A549 (cell line): ENCODE measurements at regions not wholly inside any gene's neighbourhood (a gene's known extent, or its start where the extent isn't known, plus 50 kb on each side); places are given as distances from the start of the nearest gene placed in this dataset.

Experiments used
- ATAC-seq, 2 experiments: fragments of 200-7000 bp in 1 of 2; fragments of >200 bp in 1 of 2; cut with Nextera tagmentation in 1 of 2; cut with Tn5 transposase in 1 of 2; 3 replicates each; pipeline versions ENCODE4 v1.8.0 to v1.9.1; 2018 to 2020; ENCODE audit warnings: mild to moderate bottlenecking in 1 of 2, moderate library complexity in 1 of 2
- CTCF ChIA-PET: fragments of 300-600 bp; sonication (Branson Sonifier 250); formaldehyde crosslinking; extraction: SDS; loops from one replicate; lab custom pipeline; 2021; ENCODE audit warnings: antibody characterized with exemption, inconsistent platforms; lab: Yijun Ruan, JAX
- POLR2A ChIA-PET: fragments of 350-600 bp; formaldehyde crosslinking; extraction: SDS; loops from one replicate; lab custom pipeline; 2021; ENCODE audit warnings: antibody characterized with exemption, inconsistent platforms; lab: Yijun Ruan, JAX
- DNase-seq, 2 experiments: peaks; one replicate each; pipeline versions ENCODE4 v3.0.0 to v3.0.0-alpha.2; 2011 to 2016; ENCODE audit warnings: low read depth in 1 of 2, low spot score in 1 of 2
- FAIRE-seq: peaks from 2 replicates; lab custom pipeline; 2011; peaks lifted over from hg19 to GRCh38; lab: Jason Lieb, UNC
- H3K27ac ChIP-seq, 2 experiments: fragments of >200 bp; sonication (Bioruptor Twin); formaldehyde crosslinking; 3 replicates each; pipeline ENCODE4 v1.5.1; 2016 to 2017
- H3K4me1 ChIP-seq: fragments of >200 bp; sonication (Bioruptor Twin); formaldehyde crosslinking; 3 replicates; pipeline ENCODE4 v1.6.1; 2016
- H3K4me2 ChIP-seq: fragments of >200 bp; sonication (Bioruptor Twin); formaldehyde crosslinking; 3 replicates; pipeline ENCODE4 v1.6.1; 2016
- H3K4me3 ChIP-seq: fragments of >200 bp; sonication (Bioruptor Twin); formaldehyde crosslinking; 3 replicates; pipeline ENCODE4 v1.5.1; 2016
- H3K9me3 ChIP-seq: fragments of >200 bp; sonication (Bioruptor Twin); formaldehyde crosslinking; 3 replicates; pipeline ENCODE4 v1.6.1; 2016
- CBX2 ChIP-seq: fragments of 200-600 bp; sonication (generic); IDR thresholded peaks from 2 replicates; pipeline ENCODE4 v1.6.1; 2016; ENCODE audit warnings: low read depth, mild to moderate bottlenecking, borderline replicate concordance
- CEBPB ChIP-seq, 2 experiments: fragments of >200 bp in 1 of 2; sonication (Bioruptor Twin) in 1 of 2; formaldehyde crosslinking in 1 of 2; IDR thresholded peaks; 2 replicates each; pipeline ENCODE4 v1.6.1; 2012 to 2016
- EHF ChIP-seq: fragments of 250-450 bp; sonication (Bioruptor Pico); IDR thresholded peaks from 2 replicates; pipeline ENCODE4 v1.5.0; 2020; ENCODE audit warnings: mild to moderate bottlenecking
- EHMT2 ChIP-seq: fragments of 200-600 bp; sonication (generic); IDR thresholded peaks from 2 replicates; pipeline ENCODE4 v1.6.1; 2016; ENCODE audit warnings: antibody characterized with exemption, low read depth, mild to moderate bottlenecking, moderate library complexity
- EP300 ChIP-seq, 2 experiments: fragments of >200 bp; sonication (Bioruptor Twin); formaldehyde crosslinking; IDR thresholded peaks; 2 replicates in 1 of 2; 3 replicates in 1 of 2; pipeline ENCODE4 v1.6.1; 2016 to 2017
- FOSB ChIP-seq: fragments of 250-450 bp; sonication (Bioruptor Pico); IDR thresholded peaks from 2 replicates; pipeline ENCODE4 v1.5.0; 2020; ENCODE audit warnings: mild to moderate bottlenecking, moderate library complexity
- GATA3 ChIP-seq: IDR thresholded peaks from 2 replicates; pipeline ENCODE4 v1.6.1; 2012; ENCODE audit warnings: borderline replicate concordance
- HDAC2 ChIP-seq: fragments of 200-600 bp; sonication (generic); IDR thresholded peaks from 2 replicates; pipeline ENCODE4 v1.6.1; 2016
- HOXA7 ChIP-seq: fragments of 250-450 bp; sonication (Bioruptor Pico); IDR thresholded peaks from 2 replicates; pipeline ENCODE4 v1.5.0; 2020; ENCODE audit warnings: mild to moderate bottlenecking, moderate library complexity
- HOXB5 ChIP-seq: fragments of 250-450 bp; sonication (Bioruptor Pico); IDR thresholded peaks from 2 replicates; pipeline ENCODE4 v1.5.0; 2020; ENCODE audit warnings: mild to moderate bottlenecking, moderate library complexity
- JUN ChIP-seq, 2 experiments: fragments of >200 bp; sonication (Bioruptor Twin); formaldehyde crosslinking; IDR thresholded peaks; 2 replicates in 1 of 2; 3 replicates in 1 of 2; pipeline ENCODE4 v1.6.1; 2016 to 2017
- MAFK ChIP-seq: fragments of 450-650 bp; IDR thresholded peaks from 2 replicates; pipeline ENCODE4 v1.6.1; 2014; ENCODE audit not compliant: partially characterized antibody
- MAZ ChIP-seq: fragments of 150-350 bp; IDR thresholded peaks from 2 replicates; pipeline ENCODE4 v1.6.1; 2014; ENCODE audit warnings: antibody characterized with exemption, low read depth, low read length, borderline replicate concordance
- NFE2L2 ChIP-seq: fragments of 150-350 bp; conservative IDR thresholded peaks from 2 replicates; pipeline ENCODE4 v1.6.1; 2014; ENCODE audit warnings: low read length
- NR3C1 ChIP-seq: fragments of >200 bp; sonication (Bioruptor Twin); formaldehyde crosslinking; IDR thresholded peaks from 3 replicates; pipeline ENCODE4 v1.6.1; 2017
- RARB ChIP-seq: fragments of 250-450 bp; sonication (Bioruptor Pico); IDR thresholded peaks from 2 replicates; pipeline ENCODE4 v1.8.0; 2021; ENCODE audit warnings: mild to moderate bottlenecking, moderate library complexity
- RFX5 ChIP-seq: fragments of 450-650 bp; IDR thresholded peaks from 2 replicates; pipeline ENCODE4 v1.7.1; 2014; ENCODE audit warnings: antibody characterized with exemption, mild to moderate bottlenecking, moderate library complexity
- RNF2 ChIP-seq: fragments of 200-600 bp; sonication (generic); IDR thresholded peaks from 2 replicates; pipeline ENCODE4 v1.6.1; 2016; ENCODE audit warnings: low read depth, mild to moderate bottlenecking, antibody characterized with exemption, moderate library complexity, borderline replicate concordance
- ZC3H11A ChIP-seq: fragments of 450-650 bp; IDR thresholded peaks from 2 replicates; pipeline ENCODE4 v1.6.1; 2014; ENCODE audit warnings: antibody characterized with exemption, mild to moderate bottlenecking
- ZFP36 ChIP-seq: fragments of 450-650 bp; IDR thresholded peaks from 2 replicates; pipeline ENCODE4 v1.6.1; 2014; ENCODE audit warnings: borderline replicate concordance; ENCODE audit not compliant: partially characterized antibody
- ZSCAN20 ChIP-seq: fragments of 250-450 bp; sonication (Bioruptor Pico); IDR thresholded peaks from 2 replicates; pipeline ENCODE4 v1.8.0; 2022; ENCODE audit warnings: mild to moderate bottlenecking, moderate library complexity
- WGBS: methylation state at CpG from one replicate; pipeline ENCODE4 v1.1.6; 2017; ENCODE audit errors: missing lambda C conversion rate; 5-methylcytosine and 5-hydroxymethylcytosine counted together
- TF ChIP-seq, protein P1 (sequence below): fragments of 250-450 bp; sonication (Bioruptor Pico); IDR thresholded peaks from 2 replicates; pipeline ENCODE4 v1.5.0; 2021; ENCODE audit warnings: mild to moderate bottlenecking, moderate library complexity, borderline replicate concordance
- TF ChIP-seq, protein P2 (sequence below): IDR thresholded peaks from 2 replicates; pipeline ENCODE4 v1.6.1; 2012
- TF ChIP-seq, protein P3 (sequence below): fragments of >200 bp; sonication (Bioruptor Twin); formaldehyde crosslinking; IDR thresholded peaks from 3 replicates; pipeline ENCODE4 v1.5.1; 2016
- TF ChIP-seq, protein P4 (sequence below): IDR thresholded peaks from 2 replicates; pipeline ENCODE4 v1.6.1; 2012; ENCODE audit warnings: low read depth, borderline replicate concordance
- TF ChIP-seq, protein P5 (sequence below): fragments of >200 bp; sonication (Bioruptor Twin); formaldehyde crosslinking; IDR thresholded peaks from 2 replicates; pipeline ENCODE4 v1.6.1; 2016
- TF ChIP-seq, protein P6 (sequence below): fragments of 150-350 bp; IDR thresholded peaks from 2 replicates; pipeline ENCODE4 v1.6.1; 2014; ENCODE audit warnings: low read depth, mild to moderate bottlenecking, low read length
- TF ChIP-seq, protein P7 (sequence below): fragments of >200 bp; sonication (Bioruptor Twin); formaldehyde crosslinking; IDR thresholded peaks from 3 replicates; pipeline ENCODE4 v1.6.1; 2016

DNA sequence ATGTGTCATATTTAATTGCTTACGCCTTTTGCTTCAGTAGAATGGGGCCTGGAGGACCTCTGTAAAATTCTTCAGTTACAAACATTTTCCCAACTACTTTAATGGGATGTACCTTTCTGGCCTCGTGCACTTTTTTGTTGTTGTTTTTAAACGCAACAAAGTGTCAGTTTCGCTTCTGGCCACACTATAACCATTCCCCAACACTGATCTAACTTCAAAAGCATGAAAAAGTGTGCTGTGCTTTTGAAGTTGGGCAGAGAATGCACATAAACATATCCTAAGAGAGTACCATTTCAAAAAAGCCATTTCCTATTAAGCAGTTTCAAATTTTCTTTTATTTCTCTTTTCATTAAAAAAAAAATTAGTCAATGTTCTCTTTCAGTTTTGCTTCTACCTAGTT is 435.8 kb downstream of the CNTN6 start:
- no peak overlapping the region for H3K4me3 ChIP-seq
- no peak for TF ChIP-seq JUN (IDR thresholded peaks at IDR 0.05)
- TF ChIP-seq HOXA7 (CRISPR knock-in tag) = no peak
- TF ChIP-seq EHMT2 = no peak
- TF ChIP-seq, all 56 proteins: peak for 0
- Histone ChIP-seq H3K9me3 (no peaks in the 10 kb centered on the region), H3K27ac (no peak overlapping the region), H3K4me1 (no peaks in the 10 kb centered on the region), H3K4me2 (no peak overlapping the region)
- FAIRE-seq = no peak
- ChIA-PET CTCF (no interaction called here), POLR2A (no interaction called here)
- WGBS = 3% methylated on average over 4 of the region's 4 CpGs
- ATAC-seq = no peak
- DNase-seq = no peak

DNA sequence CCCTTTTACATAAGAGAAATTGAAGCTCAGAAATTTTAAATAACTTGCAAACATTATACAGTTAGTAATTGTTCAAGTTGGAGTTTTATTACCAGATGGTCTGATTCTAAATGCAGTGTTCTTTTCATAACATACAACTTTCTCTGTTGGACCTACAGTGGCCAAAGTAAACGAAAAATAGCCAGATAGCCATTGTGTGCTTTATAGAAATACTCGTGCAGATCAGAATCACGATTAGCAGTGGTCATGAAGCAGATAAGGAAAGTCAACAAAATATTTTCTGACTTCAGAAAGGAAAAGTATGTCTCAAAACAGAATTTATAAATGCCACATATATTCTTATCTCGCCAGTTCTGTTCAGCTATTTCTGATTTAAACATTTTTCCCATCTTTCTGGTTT is 436.9 kb downstream of the CNTN6 start:
- no peak for TF ChIP-seq JUN (IDR thresholded peaks at IDR 0.05)
- no peak for TF ChIP-seq MAZ
- no peak for TF ChIP-seq HDAC2
- no peak for TF ChIP-seq ZC3H11A
- no peak for TF ChIP-seq RARB (CRISPR knock-in tag)
- TF ChIP-seq ZSCAN20 (CRISPR knock-in tag) = no peak
- no peak for TF ChIP-seq MAFK
- no peak for TF ChIP-seq NFE2L2
- TF ChIP-seq RFX5 = no peak
- TF ChIP-seq ZFP36 = no peak
- no peak for TF ChIP-seq EHF (CRISPR knock-in tag)
- CTCF ChIA-PET = no interaction called here
- H3K4me2 ChIP-seq = no peak overlapping the region
- H3K4me1 ChIP-seq = no peaks in the 10 kb centered on the region
- H3K4me3 ChIP-seq = no peak overlapping the region
- ATAC-seq (no peak), DNase-seq (no peak), FAIRE-seq (no peak)
- no peak overlapping the region for H3K27ac ChIP-seq
- no peaks in the 10 kb centered on the region for H3K9me3 ChIP-seq
- POLR2A ChIA-PET = no interaction called here
- 1% methylated on average over 4 of the region's 4 CpGs for WGBS

DNA sequence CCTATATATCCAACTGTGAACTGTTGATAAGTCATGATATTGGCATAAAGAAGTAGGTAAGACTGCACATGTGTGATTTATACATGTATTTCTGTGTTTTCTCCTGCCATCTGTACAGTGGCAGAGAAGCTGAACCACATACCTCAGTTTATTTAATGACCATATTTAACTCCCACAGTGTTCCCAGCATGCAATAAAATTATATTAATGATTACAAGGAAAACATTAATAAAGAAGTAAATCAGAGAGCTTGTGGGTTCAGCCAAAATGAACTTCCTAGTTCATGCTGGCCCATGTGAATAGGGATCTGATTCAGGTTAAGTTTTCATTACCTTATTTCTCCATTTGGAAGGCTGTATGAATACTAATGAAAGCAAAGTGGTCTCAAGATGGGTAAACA is 439.2 kb downstream of the CNTN6 start:
- no peak overlapping the region for H3K27ac ChIP-seq
- no peak for ATAC-seq
- no peak for DNase-seq
- FAIRE-seq = no peak
- H3K9me3 ChIP-seq = no peaks in the 10 kb centered on the region; the same call in 2 of the 3 replicates
- TF ChIP-seq, protein P1, sequence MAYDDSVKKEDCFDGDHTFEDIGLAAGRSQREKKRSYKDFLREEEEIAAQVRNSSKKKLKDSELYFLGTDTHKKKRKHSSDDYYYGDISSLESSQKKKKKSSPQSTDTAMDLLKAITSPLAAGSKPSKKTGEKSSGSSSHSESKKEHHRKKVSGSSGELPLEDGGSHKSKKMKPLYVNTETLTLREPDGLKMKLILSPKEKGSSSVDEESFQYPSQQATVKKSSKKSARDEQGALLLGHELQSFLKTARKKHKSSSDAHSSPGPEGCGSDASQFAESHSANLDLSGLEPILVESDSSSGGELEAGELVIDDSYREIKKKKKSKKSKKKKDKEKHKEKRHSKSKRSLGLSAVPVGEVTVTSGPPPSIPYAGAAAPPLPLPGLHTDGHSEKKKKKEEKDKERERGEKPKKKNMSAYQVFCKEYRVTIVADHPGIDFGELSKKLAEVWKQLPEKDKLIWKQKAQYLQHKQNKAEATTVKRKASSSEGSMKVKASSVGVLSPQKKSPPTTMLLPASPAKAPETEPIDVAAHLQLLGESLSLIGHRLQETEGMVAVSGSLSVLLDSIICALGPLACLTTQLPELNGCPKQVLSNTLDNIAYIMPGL (CRISPR knock-in tag) = no peak
- TF ChIP-seq, protein P2, sequence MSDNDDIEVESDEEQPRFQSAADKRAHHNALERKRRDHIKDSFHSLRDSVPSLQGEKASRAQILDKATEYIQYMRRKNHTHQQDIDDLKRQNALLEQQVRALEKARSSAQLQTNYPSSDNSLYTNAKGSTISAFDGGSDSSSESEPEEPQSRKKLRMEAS = no peak
- TF ChIP-seq, protein P3, sequence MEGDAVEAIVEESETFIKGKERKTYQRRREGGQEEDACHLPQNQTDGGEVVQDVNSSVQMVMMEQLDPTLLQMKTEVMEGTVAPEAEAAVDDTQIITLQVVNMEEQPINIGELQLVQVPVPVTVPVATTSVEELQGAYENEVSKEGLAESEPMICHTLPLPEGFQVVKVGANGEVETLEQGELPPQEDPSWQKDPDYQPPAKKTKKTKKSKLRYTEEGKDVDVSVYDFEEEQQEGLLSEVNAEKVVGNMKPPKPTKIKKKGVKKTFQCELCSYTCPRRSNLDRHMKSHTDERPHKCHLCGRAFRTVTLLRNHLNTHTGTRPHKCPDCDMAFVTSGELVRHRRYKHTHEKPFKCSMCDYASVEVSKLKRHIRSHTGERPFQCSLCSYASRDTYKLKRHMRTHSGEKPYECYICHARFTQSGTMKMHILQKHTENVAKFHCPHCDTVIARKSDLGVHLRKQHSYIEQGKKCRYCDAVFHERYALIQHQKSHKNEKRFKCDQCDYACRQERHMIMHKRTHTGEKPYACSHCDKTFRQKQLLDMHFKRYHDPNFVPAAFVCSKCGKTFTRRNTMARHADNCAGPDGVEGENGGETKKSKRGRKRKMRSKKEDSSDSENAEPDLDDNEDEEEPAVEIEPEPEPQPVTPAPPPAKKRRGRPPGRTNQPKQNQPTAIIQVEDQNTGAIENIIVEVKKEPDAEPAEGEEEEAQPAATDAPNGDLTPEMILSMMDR = no peak
- no peak for TF ChIP-seq FOSB (CRISPR knock-in tag)
- TF ChIP-seq, protein P4, sequence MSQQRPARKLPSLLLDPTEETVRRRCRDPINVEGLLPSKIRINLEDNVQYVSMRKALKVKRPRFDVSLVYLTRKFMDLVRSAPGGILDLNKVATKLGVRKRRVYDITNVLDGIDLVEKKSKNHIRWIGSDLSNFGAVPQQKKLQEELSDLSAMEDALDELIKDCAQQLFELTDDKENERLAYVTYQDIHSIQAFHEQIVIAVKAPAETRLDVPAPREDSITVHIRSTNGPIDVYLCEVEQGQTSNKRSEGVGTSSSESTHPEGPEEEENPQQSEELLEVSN = no peak
- TF ChIP-seq CBX2 = no peak
- TF ChIP-seq EP300 (IDR thresholded peaks at IDR 0.05) = no peak
- TF ChIP-seq CEBPB (IDR thresholded peaks at IDR 0.05) = no peak
- no peak for TF ChIP-seq GATA3
- no peak for TF ChIP-seq HDAC2
- TF ChIP-seq, protein P5, sequence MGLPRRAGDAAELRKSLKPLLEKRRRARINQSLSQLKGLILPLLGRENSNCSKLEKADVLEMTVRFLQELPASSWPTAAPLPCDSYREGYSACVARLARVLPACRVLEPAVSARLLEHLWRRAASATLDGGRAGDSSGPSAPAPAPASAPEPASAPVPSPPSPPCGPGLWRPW = no peak
- no peak for TF ChIP-seq RNF2
- no peak for TF ChIP-seq HOXB5 (CRISPR knock-in tag)
- no peak for TF ChIP-seq NR3C1
- TF ChIP-seq, protein P6, sequence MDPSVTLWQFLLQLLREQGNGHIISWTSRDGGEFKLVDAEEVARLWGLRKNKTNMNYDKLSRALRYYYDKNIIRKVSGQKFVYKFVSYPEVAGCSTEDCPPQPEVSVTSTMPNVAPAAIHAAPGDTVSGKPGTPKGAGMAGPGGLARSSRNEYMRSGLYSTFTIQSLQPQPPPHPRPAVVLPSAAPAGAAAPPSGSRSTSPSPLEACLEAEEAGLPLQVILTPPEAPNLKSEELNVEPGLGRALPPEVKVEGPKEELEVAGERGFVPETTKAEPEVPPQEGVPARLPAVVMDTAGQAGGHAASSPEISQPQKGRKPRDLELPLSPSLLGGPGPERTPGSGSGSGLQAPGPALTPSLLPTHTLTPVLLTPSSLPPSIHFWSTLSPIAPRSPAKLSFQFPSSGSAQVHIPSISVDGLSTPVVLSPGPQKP = no peak
- no peak for TF ChIP-seq ZSCAN20 (CRISPR knock-in tag)
- TF ChIP-seq, protein P7, sequence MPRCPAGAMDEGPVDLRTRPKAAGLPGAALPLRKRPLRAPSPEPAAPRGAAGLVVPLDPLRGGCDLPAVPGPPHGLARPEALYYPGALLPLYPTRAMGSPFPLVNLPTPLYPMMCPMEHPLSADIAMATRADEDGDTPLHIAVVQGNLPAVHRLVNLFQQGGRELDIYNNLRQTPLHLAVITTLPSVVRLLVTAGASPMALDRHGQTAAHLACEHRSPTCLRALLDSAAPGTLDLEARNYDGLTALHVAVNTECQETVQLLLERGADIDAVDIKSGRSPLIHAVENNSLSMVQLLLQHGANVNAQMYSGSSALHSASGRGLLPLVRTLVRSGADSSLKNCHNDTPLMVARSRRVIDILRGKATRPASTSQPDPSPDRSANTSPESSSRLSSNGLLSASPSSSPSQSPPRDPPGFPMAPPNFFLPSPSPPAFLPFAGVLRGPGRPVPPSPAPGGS = no peak
- TF ChIP-seq, all 56 proteins: peak for 0
- ChIA-PET CTCF (no interaction called here), POLR2A (no interaction called here)
- Histone ChIP-seq H3K4me2 (no peak overlapping the region), H3K4me1 (no peaks in the 10 kb centered on the region), H3K4me3 (no peak overlapping the region)
